Peyer's patch (tissue), 4 donors: ENCODE measurements at regions not wholly inside any gene's neighbourhood (a gene's known extent, or its start where the extent isn't known, plus 50 kb on each side); places are given as distances from the start of the nearest gene placed in this dataset.

Experiments
- CTCF ChIP-seq, 6 experiments: fragments of 450-650 bp in 4 of 6; fragments of 200-600 bp in 2 of 6; sonication (generic) in 1 of 6; IDR thresholded peaks; one replicate each; pipeline ENCODE4 v1.5.1; 2017 to 2019; ENCODE audit warnings: antibody characterized with exemption in 6 of 6, mild to moderate bottlenecking in 3 of 6, moderate library complexity in 1 of 6
- POLR2A ChIP-seq, 2 donors: fragments of 450-650 bp; IDR thresholded peaks; one replicate each; pipeline ENCODE4 v1.5.1; 2017; ENCODE audit warnings: antibody characterized with exemption in 2 of 2, mild to moderate bottlenecking in 2 of 2, moderate library complexity in 2 of 2

DNA sequence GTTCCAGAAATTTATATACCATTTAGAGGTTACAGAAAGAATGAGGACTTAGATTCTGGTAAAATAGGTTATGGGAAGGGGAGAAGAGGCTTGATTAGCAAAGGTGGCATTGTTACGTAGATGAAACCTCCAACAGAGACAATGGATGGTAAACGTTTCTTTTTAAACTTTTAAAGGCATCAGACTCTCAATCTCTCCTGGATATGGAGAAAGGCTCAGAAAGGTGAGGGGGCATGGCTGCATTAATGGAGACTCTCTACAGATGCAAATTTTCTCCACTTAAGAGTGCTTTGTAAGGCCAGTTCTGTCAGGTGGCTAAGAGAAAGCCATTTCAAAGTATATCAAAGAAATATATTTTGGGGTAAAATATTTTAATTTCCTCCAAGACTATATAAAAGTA is 240.9 kb upstream of the PTER start:
- TF ChIP-seq CTCF (IDR thresholded peaks at IDR 0.05) (no peak), POLR2A (IDR thresholded peaks at IDR 0.05) (no peak)
